ENCODE measurements at regions not wholly inside any gene's neighbourhood (a gene's known extent, or its start where the extent isn't known, plus 50 kb on each side); places are given as distances from the start of the nearest gene placed in this dataset.

DNA sequence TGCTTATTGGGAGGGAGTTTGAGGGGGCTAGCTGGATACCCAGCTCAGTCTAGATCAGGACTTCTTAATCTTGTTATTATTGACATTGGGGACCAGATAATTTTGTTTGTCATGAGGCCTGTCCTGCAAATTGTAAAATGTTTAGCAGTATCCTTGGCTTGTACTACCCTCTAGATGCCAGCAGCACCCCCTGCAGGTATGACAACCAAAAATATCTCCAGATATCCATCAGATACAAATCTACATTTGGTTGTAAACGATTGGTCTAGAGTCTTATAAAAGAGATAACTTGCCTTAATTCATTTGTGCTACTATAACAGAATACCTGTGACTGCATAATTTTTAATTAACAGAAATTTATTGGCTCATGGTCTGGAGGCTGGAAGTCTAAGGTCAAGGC lies 1232.2 kb downstream of the XPNPEP1 start:
- no peak for DNase-seq

GRCh38 chr10:108690530-108690929 lies 1232.8 kb downstream of the XPNPEP1 start:
- DNase-seq = no peak

DNA sequence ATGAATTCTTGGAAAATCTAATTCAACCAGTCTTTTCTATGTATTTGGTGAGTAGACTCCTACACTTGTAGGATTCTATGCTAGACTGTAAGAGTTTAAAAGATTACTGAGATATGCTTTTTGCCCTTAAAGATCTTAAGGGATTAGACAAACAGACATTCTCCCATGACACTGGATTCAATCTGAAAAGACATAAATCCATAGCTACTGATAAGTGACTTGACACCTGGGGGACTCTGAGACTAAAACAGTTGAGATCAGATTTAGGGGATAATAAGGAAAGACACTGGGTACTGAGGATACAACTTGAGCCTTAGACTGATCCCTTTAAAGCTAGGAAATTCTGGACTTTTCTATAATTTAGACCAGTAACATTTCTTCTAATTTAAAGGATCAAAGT lies 1233.4 kb downstream of the XPNPEP1 start:
- no peak for DNase-seq

DNA sequence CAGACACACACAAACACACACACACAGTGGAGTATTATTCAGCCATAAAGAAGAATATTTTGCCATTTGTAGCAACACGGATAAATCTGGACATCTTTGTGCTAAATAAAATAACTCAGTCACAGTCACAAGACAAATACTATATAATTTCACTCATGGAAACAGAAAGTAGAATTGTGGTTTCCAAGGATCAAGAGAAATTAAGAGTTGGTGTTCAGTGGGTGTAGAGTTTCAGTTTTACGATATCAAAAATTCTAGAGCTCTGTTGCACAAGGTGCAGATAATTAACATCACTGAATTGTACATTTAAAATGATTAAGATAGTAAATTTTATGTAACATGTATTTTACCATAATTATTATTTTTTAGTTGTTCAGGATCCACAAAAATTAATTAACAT lies 1235.0 kb downstream of the XPNPEP1 start:
- no peak for DNase-seq

DNA sequence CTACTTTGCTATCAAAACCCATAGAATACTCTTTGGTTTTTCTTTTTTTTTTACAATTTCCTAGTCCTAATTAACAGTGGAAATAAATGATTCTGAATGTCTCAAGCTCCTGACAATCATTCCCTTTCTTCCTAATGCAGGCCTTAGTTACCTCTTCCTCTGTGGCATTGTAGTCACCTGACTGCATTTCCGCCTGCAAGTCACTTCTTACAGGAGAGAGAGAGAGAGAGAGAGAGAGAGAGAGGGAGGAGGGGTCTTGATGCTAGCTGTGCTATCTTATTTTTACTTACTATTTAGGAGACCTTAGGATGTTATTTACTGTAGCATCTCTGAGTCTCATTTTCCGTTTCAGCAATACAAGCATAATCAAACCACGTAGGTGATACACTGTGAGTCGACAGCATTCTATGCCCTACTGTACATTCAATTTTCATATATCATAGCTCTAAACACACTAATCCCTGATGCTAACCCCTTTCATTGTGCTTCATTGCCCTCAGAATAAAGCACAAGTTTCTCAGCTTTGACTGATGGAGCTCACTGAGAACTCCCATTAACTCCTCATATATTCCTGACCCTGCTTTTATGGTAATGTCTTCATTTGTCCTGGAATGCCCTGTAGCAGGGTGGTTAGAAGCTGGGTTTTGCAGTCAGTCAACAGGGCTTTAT lies 1237.3 kb downstream of the XPNPEP1 start:
- no peak for DNase-seq

- no peak for DNase-seq
These were observed 1238.9 kb downstream of the XPNPEP1 start for GRCh38 chr10:108684431-108684830.

- DNase-seq = no peak
These were observed 1249.6 kb downstream of the XPNPEP1 start for GRCh38 chr10:108673741-108674140.

DNA sequence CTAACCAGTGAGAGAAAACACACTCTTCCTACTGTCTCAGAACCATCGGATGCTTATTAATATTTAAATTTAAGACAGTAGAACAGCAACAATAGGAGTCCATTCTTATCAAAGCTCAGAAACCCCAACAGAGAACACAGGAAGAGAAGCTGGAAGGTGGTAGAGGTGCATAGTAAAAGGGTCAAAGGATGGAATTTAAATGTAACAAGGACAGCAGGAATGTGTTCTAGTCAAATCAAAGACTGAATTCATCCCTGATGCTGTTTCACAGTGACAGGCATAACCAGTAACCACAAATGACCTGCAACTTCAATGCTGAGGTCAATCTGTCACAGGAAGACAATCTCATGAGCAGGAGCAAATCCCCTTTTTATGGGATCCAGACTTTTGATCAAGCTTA lies 1259.7 kb downstream of the XPNPEP1 start:
- no peak for DNase-seq

DNA sequence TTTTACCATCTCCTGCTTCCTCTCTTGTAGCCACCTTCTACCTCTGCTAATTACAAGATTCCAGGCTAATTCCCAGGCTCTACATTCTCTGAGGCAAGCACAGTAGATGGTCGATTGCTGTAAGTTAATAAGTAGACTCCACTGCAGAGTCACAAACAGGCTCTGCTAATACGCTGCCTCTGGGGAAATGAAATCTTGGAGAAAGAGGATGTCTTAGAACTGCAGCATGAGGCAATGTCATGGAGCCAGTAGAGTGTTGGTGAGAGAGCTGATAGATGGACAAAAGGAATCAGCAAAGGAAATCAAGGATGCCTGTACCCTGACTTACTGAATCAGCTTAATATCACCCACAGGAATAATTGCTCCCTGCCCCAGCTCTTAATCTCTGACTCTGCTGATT lies 1260.3 kb downstream of the XPNPEP1 start:
- no peak for DNase-seq

- DNase-seq = no peak
These were observed 1268.3 kb downstream of the XPNPEP1 start for GRCh38 chr10:108655057-108655456.

DNA sequence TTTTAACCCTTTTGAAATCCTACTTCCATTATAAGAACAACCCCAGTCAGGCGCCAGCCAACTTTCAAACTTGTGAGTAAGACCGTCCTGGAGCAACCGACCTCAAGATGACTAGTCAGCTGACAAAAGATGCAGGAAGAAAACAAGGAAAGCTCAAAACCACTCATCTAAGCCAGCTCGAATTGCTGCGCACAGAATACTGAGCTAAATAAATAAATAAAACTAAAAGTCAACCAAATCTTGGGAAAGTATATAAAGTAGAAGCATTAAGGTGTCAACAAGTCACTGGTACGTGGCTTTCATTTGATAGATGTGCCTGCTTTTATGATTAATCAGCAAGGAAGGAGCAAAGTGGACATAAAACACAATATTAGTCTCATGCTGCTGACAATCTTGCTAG lies 1269.8 kb downstream of the XPNPEP1 start:
- DNase-seq = no peak

DNA sequence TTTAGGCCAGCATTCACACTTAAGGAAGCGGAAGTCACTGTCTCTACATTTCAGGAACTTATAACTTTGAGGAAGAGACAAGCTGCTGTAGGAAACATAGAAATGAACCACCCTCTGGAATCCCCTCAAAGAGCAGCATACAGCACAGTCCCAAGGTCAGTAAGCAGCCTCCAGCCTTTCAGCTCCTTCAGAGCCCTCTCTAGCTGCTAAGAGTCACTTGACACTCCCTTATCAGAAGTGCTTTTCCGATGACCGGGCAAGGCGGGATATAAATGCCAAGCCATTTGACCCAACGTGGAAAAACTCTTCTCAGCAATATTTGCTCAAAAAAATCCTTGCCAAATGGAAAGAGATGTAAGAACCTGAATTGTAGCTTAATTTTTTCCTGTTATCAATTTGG lies 1284.3 kb downstream of the XPNPEP1 start:
- no peak for DNase-seq

DNA sequence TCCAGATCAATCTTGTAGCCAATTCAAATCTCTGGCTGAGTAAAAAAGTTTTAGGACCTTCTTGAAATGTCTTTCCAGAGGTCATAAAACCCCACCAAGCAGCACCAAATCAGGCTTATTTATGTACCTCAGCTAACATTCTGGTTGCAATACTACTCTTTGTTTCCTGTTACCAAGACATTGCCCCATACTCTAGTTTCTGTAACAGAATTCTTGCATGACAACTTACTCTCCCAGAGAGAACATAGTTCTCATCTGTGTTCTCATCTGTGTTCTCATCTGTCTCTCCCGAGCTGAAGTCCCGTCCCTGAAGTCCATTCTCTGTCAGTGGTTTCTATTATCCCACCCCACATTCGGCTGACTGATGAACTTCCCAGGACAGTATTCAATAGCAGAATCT lies 1285.1 kb downstream of the XPNPEP1 start:
- DNase-seq = no peak

DNA sequence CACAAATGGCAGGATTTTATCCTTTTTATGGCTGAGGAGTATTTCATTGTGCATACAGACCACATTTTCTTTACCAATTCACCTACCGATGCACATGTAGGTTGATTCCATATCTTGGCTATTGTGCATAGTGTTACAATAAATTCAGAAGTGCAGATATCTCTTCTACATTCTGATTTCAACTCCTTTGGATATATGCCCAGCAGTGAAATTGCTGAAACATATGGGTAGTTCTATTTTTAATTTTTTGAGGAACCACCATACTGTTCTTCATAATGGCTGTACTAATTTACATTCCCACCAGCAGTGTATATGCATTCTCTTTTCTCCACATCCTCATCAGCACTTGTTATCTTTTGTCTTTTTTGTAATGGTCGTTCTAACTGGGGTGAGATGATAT lies 1290.3 kb downstream of the XPNPEP1 start:
- DNase-seq = no peak

DNA sequence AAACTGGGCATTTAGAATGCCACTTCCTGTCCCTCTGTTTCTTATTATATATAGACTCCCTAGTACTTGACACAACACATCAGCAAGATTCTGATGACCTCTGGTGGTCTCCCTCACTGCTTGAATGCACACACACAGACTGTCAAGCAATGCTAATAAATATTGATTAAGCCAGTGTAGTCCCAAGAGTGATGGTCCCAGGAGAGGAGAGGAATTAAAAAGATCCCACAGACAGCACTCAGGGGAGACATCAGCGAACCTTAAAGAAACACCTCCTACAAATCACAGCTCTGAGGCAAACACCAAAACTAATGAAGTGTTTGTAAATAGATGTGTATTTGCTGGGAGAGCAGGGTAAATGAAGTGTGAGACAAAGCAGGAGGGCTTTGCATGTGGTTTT lies 1291.2 kb downstream of the XPNPEP1 start:
- DNase-seq = no peak

- DNase-seq = no peak
These were observed 1292.0 kb downstream of the XPNPEP1 start for GRCh38 chr10:108631332-108631731.

- DNase-seq = no peak
These were observed 1293.5 kb downstream of the XPNPEP1 start for GRCh38 chr10:108629834-108630233.

DNA sequence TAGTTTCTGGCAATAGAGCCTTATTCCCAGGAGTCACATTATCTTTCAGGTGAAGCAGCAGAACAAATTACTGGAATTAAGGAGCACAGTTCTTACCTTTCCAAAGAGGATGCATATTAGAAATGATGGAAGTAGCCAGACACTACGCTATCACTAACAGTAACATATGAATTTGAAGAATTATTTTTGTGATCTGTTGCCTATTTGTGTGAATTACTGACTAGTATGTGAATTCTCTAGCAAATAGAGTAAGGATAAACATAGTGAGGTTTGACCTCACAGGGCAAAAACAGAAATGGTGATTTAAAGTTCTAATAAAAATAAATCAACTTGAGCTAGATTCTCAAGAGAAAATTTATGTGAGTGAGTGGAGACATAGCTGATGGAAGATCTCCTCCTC lies 1299.3 kb downstream of the XPNPEP1 start:
- DNase-seq = no peak

DNA sequence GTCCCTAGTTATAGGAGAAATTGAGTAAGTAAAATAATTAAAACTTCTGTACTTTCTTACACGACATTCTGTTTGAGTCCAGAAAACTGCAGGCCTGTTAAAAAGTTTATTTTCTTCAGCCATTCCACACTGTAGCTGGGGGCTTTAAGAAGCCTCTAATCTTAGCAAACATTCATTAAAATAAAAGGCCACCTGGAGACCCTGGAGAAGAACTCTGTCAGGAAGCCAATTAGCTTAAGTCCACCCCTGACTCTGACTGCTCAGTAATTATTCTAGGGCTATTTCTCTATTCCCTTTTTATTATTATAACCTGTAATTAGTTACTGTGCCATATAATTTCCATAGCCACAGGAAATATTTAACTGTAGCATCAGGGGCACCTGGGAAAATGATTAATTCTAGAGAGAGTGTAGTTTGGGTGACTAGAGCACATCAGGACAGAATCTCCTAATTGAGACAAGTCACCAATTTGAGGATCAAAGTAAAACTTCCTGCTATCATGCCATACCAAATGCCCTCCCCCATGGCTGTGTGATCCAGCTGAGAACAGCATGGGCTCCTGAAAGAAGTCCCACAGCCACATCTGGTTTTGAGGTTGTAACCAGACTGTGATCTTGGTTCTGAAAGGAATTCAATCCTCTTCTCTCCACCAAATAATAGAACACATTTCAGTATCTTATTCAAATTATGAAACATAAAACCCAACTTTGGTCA lies 1302.3 kb downstream of the XPNPEP1 start:
- DNase-seq = no peak

GRCh38 chr10:108616559-108617285 lies 1306.6 kb downstream of the XPNPEP1 start:
- DNase-seq = no peak

DNA sequence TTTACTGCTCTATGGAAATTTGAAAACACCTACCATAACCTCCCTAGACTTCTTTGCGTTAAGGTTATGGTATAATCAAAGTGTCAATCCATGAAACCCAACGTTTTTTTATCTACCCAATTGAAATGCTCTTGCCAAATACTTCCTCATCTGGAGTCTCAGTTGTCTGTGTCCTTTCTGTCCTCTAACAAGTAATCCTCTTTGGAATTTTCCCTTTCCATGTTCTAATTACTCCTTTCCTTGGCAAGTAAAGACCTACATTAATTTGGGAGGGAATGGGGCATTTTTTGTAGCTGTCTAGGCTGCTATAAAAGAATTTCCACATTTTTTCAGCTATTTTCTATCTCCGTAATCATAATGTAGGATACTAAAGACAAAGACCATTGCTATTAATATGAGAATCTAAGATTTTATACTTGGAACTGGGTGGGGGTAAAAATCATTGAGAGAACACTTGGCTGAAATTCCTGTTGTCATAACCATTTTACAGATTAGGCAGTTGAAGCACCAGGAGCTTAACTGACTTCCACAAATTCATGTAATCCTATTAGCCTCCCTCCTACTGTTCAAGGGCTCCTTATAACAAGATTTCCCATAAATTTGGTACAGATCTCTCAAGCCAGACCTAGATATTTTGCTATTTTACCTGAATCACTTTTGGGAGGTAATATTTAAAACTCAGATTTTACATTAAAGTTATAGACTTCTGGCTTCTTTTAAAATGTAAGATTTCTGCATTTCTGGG lies 1307.6 kb downstream of the XPNPEP1 start:
- no peak for DNase-seq

- DNase-seq = no peak
These were observed 1310.8 kb downstream of the XPNPEP1 start for GRCh38 chr10:108612485-108612884.

Data from hypothalamus (tissue), 51 donors.